GM12872 (cell line): ENCODE measurements at regions not wholly inside any gene's neighbourhood (a gene's known extent, or its start where the extent isn't known, plus 50 kb on each side); places are given as distances from the start of the nearest gene placed in this dataset.

Experiments used
- CTCF ChIP-seq: IDR thresholded peaks from 3 replicates; pipeline ENCODE4 v1.5.1; 2011; ENCODE audit warnings: low read depth, mild to moderate bottlenecking, low read length, moderate library complexity; ENCODE audit not compliant: insufficient read depth

- TF ChIP-seq CTCF = no peak
These were observed 63.4 kb upstream of the PELI1 start for GRCh38 chr2:64207573-64207972.

GRCh38 chr2:64210816-64211215 lies 66.6 kb upstream of the PELI1 start:
- TF ChIP-seq CTCF = no peak

GRCh38 chr2:64211276-64211921 lies 67.2 kb upstream of the PELI1 start:
- TF ChIP-seq CTCF = no peak

GRCh38 chr2:64212346-64212745 lies 68.1 kb upstream of the PELI1 start:
- TF ChIP-seq CTCF = no peak

- no peak for TF ChIP-seq CTCF
These were observed 68.6 kb upstream of the PELI1 start for GRCh38 chr2:64212801-64213321.

GRCh38 chr2:64213532-64214275 lies 69.5 kb upstream of the PELI1 start:
- 0 out of 3 replicates have a peak, but pooled peaks have one; percentile 8 for TF ChIP-seq CTCF

- no peak for TF ChIP-seq CTCF
These were observed 70.3 kb upstream of the PELI1 start for GRCh38 chr2:64214281-64215115.
